HG03060 (cell line): ENCODE measurements at regions not wholly inside any gene's neighbourhood (a gene's known extent, or its start where the extent isn't known, plus 50 kb on each side); places are given as distances from the start of the nearest gene placed in this dataset.
"Not testable (repeated sequence)": the region's sequence is repeated elsewhere in the genome, so short reads cannot be mapped to it uniquely, and the experiment has no call there.

Experiments used
- ATAC-seq: cut with Tn5 transposase; IDR thresholded peaks from one replicate; pipeline ENCODE4 v1.9.1; 2021; ENCODE audit warnings: low read depth, moderate number of reproducible peaks; ENCODE audit not compliant: unreplicated experiment

- no peak for ATAC-seq
Measured at GRCh38 chr2:41031282-41031681, 579.4 kb upstream of the SLC8A1 start.

- no peak for ATAC-seq
Measured at GRCh38 chr2:41032715-41033114, 580.8 kb upstream of the SLC8A1 start.

GRCh38 chr2:41033127-41033526 is 581.2 kb upstream of the SLC8A1 start:
- no peak for ATAC-seq

- ATAC-seq = no peak
Measured at GRCh38 chr2:41038408-41038807, 586.5 kb upstream of the SLC8A1 start.

- not testable (repeated sequence) for ATAC-seq
Measured at GRCh38 chr2:41039750-41040149, 587.9 kb upstream of the SLC8A1 start.

GRCh38 chr2:41040782-41041520 is 589.1 kb upstream of the SLC8A1 start:
- ATAC-seq = no peak

- no peak for ATAC-seq
Measured at GRCh38 chr2:41042343-41042742, 590.5 kb upstream of the SLC8A1 start.

GRCh38 chr2:41061356-41061755 is 609.5 kb upstream of the SLC8A1 start:
- no peak for ATAC-seq

- ATAC-seq = no peak
Measured at GRCh38 chr2:41062336-41062735, 610.4 kb upstream of the SLC8A1 start.

GRCh38 chr2:41066168-41066567 is 614.3 kb upstream of the SLC8A1 start:
- no peak for ATAC-seq

GRCh38 chr2:41068740-41069139 is 616.9 kb upstream of the SLC8A1 start:
- no peak for ATAC-seq

- ATAC-seq = no peak
Measured at GRCh38 chr2:41078341-41078740, 626.5 kb upstream of the SLC8A1 start.

GRCh38 chr2:41079011-41079410 is 627.1 kb upstream of the SLC8A1 start:
- no peak for ATAC-seq

- no peak for ATAC-seq
Measured at GRCh38 chr2:41084321-41084720, 632.4 kb upstream of the SLC8A1 start.

- ATAC-seq = no peak
Measured at GRCh38 chr2:41087946-41088345, 636.1 kb upstream of the SLC8A1 start.

GRCh38 chr2:41101281-41101680 is 649.4 kb upstream of the SLC8A1 start:
- no peak for ATAC-seq

GRCh38 chr2:41109744-41110143 is 657.9 kb upstream of the SLC8A1 start:
- ATAC-seq = no peak

GRCh38 chr2:41111836-41112627 is 660.1 kb upstream of the SLC8A1 start:
- ATAC-seq = no peak

GRCh38 chr2:41116106-41116797 is 664.4 kb upstream of the SLC8A1 start:
- no peak for ATAC-seq

GRCh38 chr2:41119489-41119888 is 667.6 kb upstream of the SLC8A1 start:
- ATAC-seq = no peak

- ATAC-seq = no peak
Measured at GRCh38 chr2:41123341-41123740, 671.5 kb upstream of the SLC8A1 start.
